ENCODE measurements at regions not wholly inside any gene's neighbourhood (a gene's known extent, or its start where the extent isn't known, plus 50 kb on each side); places are given as distances from the start of the nearest gene placed in this dataset.
"Not testable (repeated sequence)": the region's sequence is repeated elsewhere in the genome, so short reads cannot be mapped to it uniquely, and the experiment has no call there.

DNA sequence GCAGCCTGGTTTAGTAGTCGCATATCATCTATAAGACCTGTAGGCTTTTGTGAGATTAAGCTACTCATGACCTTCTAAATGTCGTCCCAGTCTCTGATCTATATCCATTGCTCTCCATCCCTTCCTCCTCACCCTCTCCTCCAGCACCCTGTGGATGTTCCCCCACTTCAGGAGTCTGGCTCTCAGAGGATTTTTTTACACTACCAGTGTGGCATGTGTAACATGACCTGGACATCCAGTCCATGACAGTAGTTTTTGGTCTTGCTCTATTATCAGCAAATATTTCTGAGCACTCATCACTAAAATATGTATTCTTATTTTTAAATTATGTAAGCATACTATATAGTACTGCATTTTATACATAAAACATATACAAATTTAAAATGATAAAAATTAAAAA is 142.1 kb downstream of the DYRK2 start:
- no peak for FAIRE-seq
- H3K27me3 ChIP-seq (ENCODE audit: control insufficient read depth, insufficient read depth, low read length), result no peaks in the 10 kb centered on the region
- no peak for DNase-seq (ENCODE audit: low read depth)
- TF ChIP-seq, protein P1, sequence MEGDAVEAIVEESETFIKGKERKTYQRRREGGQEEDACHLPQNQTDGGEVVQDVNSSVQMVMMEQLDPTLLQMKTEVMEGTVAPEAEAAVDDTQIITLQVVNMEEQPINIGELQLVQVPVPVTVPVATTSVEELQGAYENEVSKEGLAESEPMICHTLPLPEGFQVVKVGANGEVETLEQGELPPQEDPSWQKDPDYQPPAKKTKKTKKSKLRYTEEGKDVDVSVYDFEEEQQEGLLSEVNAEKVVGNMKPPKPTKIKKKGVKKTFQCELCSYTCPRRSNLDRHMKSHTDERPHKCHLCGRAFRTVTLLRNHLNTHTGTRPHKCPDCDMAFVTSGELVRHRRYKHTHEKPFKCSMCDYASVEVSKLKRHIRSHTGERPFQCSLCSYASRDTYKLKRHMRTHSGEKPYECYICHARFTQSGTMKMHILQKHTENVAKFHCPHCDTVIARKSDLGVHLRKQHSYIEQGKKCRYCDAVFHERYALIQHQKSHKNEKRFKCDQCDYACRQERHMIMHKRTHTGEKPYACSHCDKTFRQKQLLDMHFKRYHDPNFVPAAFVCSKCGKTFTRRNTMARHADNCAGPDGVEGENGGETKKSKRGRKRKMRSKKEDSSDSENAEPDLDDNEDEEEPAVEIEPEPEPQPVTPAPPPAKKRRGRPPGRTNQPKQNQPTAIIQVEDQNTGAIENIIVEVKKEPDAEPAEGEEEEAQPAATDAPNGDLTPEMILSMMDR (IDR thresholded peaks at IDR 0.05; ENCODE audit: insufficient read depth, low read length, severe bottlenecking), result no peak
- no peaks in the 10 kb centered on the region for H3K36me3 ChIP-seq (ENCODE audit: control insufficient read depth, insufficient read depth, low read length)
- no peak overlapping the region for H3K4me3 ChIP-seq (ENCODE audit: low read depth, low read length)

DNA sequence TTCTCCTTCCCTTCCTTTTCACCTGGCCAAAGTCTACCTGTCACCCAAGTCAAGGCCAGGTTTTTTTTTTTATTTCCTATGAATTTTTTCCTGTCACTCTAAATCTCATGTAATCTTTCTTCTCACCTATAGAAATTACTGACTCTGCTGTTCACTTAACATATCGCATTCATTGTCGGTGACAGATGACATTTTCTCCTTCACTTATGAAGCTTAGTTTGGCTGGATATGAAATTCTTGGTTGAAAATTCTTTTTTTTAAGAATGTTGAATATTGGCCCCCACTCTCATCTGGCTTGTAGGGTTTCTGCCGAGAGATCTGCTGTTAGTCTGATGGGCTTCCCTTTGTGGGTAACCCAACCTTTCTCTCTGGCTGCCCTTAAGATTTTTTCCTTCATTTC is 142.8 kb downstream of the DYRK2 start:
- not testable (repeated sequence) for DNase-seq (ENCODE audit: low read depth); FAIRE-seq; H3K4me3 ChIP-seq (ENCODE audit: low read depth, low read length)

DNA sequence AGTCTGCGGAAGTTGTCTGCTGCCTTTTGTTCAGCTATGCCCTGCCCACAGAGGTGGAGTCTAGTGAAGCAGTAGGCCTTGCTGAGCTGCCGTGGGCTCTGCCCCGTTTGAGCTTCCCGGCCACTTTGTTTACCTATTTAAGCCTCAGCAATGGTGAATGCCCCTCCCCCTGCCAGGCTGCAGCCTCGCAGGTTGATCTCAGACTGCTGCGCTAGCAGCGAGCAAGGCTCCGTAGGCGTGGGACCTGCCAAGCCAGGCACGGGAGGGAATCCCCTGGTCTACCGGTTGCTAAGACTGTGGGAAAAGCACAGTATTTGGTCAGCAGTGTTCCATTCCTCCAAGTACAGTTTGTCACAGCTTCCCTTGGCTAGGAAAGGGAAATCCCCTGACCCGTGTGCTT is 143.6 kb downstream of the DYRK2 start:
- H3K36me3 ChIP-seq (ENCODE audit: control insufficient read depth, insufficient read depth, low read length), result no peaks in the 10 kb centered on the region
- DNase-seq (ENCODE audit: low read depth) (no peak), FAIRE-seq (no peak)
- H3K27me3 ChIP-seq (ENCODE audit: control insufficient read depth, insufficient read depth, low read length), result no peaks in the 10 kb centered on the region
- TF ChIP-seq, protein P1 (IDR thresholded peaks at IDR 0.05; ENCODE audit: insufficient read depth, low read length, severe bottlenecking), result no peak
- H3K4me3 ChIP-seq (ENCODE audit: low read depth, low read length), result no peak overlapping the region

More for the DNA sequence above, 142.8 kb downstream of the DYRK2 start:
- not testable (repeated sequence) for H3K27me3 ChIP-seq (ENCODE audit: control insufficient read depth, insufficient read depth, low read length); H3K36me3 ChIP-seq (ENCODE audit: control insufficient read depth, insufficient read depth, low read length)

DNA sequence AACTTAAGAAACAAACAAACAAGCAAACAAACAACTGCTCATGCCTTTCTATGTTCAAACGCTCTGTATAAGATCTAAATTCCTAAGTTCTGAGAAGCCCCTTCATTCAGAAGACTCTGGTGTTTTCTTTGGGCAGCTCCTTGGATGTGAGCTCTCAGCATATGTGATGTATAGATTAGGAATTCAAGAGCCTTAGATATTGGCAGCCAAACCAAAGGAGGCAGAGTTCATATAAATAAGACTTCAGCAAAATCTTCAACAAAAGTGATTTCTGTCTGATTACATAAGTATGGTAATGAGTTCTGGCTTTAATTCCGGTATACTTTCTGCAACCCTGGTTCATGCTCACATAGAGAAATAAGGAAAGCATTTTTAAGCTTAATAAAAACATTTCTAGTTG is 145.6 kb downstream of the DYRK2 start:
- no peak for DNase-seq (ENCODE audit: low read depth)
- no peaks in the 10 kb centered on the region for H3K36me3 ChIP-seq (ENCODE audit: control insufficient read depth, insufficient read depth, low read length)
- TF ChIP-seq, protein P1 (IDR thresholded peaks at IDR 0.05; ENCODE audit: insufficient read depth, low read length, severe bottlenecking), result no peak
- no peaks in the 10 kb centered on the region for H3K27me3 ChIP-seq (ENCODE audit: control insufficient read depth, insufficient read depth, low read length)
- H3K4me3 ChIP-seq (ENCODE audit: low read depth, low read length), result no peak overlapping the region
- no peak for FAIRE-seq

DNA sequence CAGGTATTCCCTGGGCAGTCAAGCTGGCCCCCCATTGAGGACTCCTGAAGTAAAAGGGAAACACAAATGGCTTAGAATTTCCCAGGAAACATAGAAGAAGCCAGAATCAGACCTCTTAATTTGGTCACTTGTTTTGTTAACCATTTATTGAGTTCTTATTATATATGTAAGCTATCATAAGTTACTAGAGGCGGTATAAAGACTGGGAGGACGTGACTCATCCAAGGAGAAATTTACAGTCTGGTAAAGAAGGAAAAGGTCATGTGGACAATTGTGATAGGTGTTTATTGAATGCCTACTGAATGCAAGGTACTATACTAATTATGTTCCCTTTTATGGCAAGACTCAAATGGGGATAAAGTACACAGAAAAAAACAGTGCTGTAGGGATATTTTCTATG is 146.7 kb downstream of the DYRK2 start:
- TF ChIP-seq, protein P1 (IDR thresholded peaks at IDR 0.05; ENCODE audit: insufficient read depth, low read length, severe bottlenecking), result no peak
- no peak overlapping the region for H3K4me3 ChIP-seq (ENCODE audit: low read depth, low read length)
- DNase-seq (ENCODE audit: low read depth) (no peak), FAIRE-seq (no peak)
- H3K36me3 ChIP-seq (ENCODE audit: control insufficient read depth, insufficient read depth, low read length), result no peaks in the 10 kb centered on the region
- no peaks in the 10 kb centered on the region for H3K27me3 ChIP-seq (ENCODE audit: control insufficient read depth, insufficient read depth, low read length)

DNA sequence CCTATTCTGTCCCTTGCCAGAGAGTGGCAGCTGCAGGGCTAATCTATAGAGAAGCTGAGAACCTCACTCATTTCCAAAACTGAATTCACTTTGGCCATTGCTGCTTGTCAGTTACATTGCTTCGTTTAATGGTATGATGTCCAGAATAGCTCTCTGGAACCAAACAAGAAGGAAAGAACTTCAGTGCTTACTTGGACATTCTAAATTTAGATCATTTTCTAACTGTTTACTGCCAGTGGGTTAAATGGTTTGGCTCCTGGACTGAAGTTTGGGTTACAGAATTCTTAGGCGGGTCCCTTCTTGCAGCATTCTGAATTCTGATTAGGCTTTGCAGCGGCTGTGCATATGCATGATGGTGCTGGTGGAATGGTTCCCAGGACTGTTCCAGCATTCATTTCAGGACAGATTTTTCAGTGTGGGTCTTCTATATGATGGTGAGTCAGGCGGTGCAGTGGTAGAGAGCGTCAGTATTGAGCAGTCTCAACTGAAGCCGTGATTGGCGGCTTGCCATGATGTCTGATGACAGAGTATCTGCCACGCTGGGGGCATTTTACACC is 148.7 kb downstream of the DYRK2 start:
- H3K4me3 ChIP-seq (ENCODE audit: low read depth, low read length), result no peak overlapping the region
- no peaks in the 10 kb centered on the region for H3K27me3 ChIP-seq (ENCODE audit: control insufficient read depth, insufficient read depth, low read length)
- TF ChIP-seq, protein P1 (IDR thresholded peaks at IDR 0.05; ENCODE audit: insufficient read depth, low read length, severe bottlenecking), result no peak
- DNase-seq (ENCODE audit: low read depth) (no peak), FAIRE-seq (no peak)
- no peaks in the 10 kb centered on the region for H3K36me3 ChIP-seq (ENCODE audit: control insufficient read depth, insufficient read depth, low read length)
